ENCODE measurements at regions not wholly inside any gene's neighbourhood (a gene's known extent, or its start where the extent isn't known, plus 50 kb on each side); places are given as distances from the start of the nearest gene placed in this dataset.

DNA sequence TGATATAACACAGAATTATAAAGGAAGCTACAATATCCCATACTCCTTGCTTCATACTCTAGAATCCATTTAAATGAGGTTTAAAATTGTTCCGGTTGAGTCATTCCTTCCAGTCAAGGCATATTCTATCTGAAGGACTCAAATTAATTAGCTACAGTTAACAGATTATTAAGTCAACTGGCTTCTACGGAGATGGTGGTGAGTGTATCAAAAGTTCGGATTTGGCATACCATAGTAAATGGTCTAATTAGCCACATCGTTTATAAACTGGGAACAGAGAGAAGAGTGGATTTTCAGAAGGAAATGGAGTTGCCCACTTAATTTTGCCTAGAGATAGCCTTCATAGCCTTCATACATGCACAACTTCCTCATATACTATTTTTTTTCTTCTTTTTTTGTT is 1095.3 kb downstream of the TTLL7 start:
- TF ChIP-seq, protein P1, sequence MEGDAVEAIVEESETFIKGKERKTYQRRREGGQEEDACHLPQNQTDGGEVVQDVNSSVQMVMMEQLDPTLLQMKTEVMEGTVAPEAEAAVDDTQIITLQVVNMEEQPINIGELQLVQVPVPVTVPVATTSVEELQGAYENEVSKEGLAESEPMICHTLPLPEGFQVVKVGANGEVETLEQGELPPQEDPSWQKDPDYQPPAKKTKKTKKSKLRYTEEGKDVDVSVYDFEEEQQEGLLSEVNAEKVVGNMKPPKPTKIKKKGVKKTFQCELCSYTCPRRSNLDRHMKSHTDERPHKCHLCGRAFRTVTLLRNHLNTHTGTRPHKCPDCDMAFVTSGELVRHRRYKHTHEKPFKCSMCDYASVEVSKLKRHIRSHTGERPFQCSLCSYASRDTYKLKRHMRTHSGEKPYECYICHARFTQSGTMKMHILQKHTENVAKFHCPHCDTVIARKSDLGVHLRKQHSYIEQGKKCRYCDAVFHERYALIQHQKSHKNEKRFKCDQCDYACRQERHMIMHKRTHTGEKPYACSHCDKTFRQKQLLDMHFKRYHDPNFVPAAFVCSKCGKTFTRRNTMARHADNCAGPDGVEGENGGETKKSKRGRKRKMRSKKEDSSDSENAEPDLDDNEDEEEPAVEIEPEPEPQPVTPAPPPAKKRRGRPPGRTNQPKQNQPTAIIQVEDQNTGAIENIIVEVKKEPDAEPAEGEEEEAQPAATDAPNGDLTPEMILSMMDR (IDR thresholded peaks at IDR 0.05) = no peak
- no peak for TF ChIP-seq POLR2A (IDR thresholded peaks at IDR 0.05)
- TF ChIP-seq EP300 (IDR thresholded peaks at IDR 0.05) = no peak

Data from upper lobe of left lung (tissue), 4 donors.